PC-9 (cell line): ENCODE measurements at regions not wholly inside any gene's neighbourhood (a gene's known extent, or its start where the extent isn't known, plus 50 kb on each side); places are given as distances from the start of the nearest gene placed in this dataset.

ENCODE experiments used
- BruUV-seq: library from RNA; stranded (reverse); fragments of 400-500 nt; replicated peaks from 2 replicates; lab custom pipeline; 2021; lab: Mats Ljungman, UMichigan
- CTCF ChIA-PET: fragments of 300-600 bp; sonication (Branson Sonifier 250); formaldehyde crosslinking; loops from one replicate; lab custom pipeline; 2022; ENCODE audit warnings: antibody characterized with exemption; lab: Charles Lee
- POLR2A ChIA-PET: fragments of 300-600 bp; sonication (Branson Sonifier 250); formaldehyde crosslinking; loops from one replicate; lab custom pipeline; 2022; ENCODE audit warnings: antibody characterized with exemption; ENCODE audit not compliant: unreplicated experiment; lab: Charles Lee
- DNase-seq, 2 experiments: peaks; one replicate each; pipeline versions ENCODE4 v3.0.0 to v3.0.0-alpha.2; 2015 to 2022; ENCODE audit warnings: mixed read lengths in 1 of 2
- H2AFZ ChIP-seq: fragments of 200-600 bp; sonication (generic); 2 replicates; pipeline ENCODE4 v1.8.1; 2017; ENCODE audit warnings: antibody characterized with exemption
- H3F3A ChIP-seq: fragments of 200-600 bp; sonication (generic); 2 replicates; pipeline ENCODE4 v1.8.1; 2017; ENCODE audit warnings: antibody characterized with exemption, mild to moderate bottlenecking, low read depth; ENCODE audit not compliant: insufficient read depth
- H3K27ac ChIP-seq: fragments of 200-600 bp; sonication (generic); 2 replicates; pipeline ENCODE4 v1.6.1; 2016; ENCODE audit warnings: mixed run types
- H3K27me3 ChIP-seq: fragments of 200-600 bp; sonication (generic); 2 replicates; pipeline ENCODE4 v1.6.1; 2016; ENCODE audit warnings: low read depth, mixed run types; ENCODE audit not compliant: insufficient read depth
- H3K36me3 ChIP-seq: fragments of 200-600 bp; sonication (generic); 2 replicates; pipeline ENCODE4 v1.6.1; 2016; ENCODE audit warnings: low read depth, mixed run types
- H3K4me1 ChIP-seq: fragments of 200-600 bp; sonication (generic); replicated peaks from 2 replicates; pipeline ENCODE4 v1.6.1; 2016; ENCODE audit warnings: mixed run types; ENCODE audit not compliant: insufficient read depth
- H3K4me2 ChIP-seq: fragments of 200-600 bp; sonication (generic); 2 replicates; pipeline ENCODE4 v1.6.1; 2017; ENCODE audit warnings: mixed run types
- H3K4me3 ChIP-seq: fragments of 200-600 bp; sonication (generic); 2 replicates; pipeline ENCODE4 v1.6.1; 2016; ENCODE audit warnings: mixed run types
- H3K79me2 ChIP-seq: fragments of 200-600 bp; sonication (generic); 2 replicates; pipeline ENCODE4 v1.6.1; 2017; ENCODE audit warnings: low read depth, mixed run types
- H3K9me2 ChIP-seq: fragments of 200-600 bp; sonication (generic); 2 replicates; pipeline ENCODE4 v1.8.1; 2017; ENCODE audit warnings: mild to moderate bottlenecking; ENCODE audit not compliant: insufficient read depth
- H3K9me3 ChIP-seq: fragments of 200-600 bp; sonication (generic); 2 replicates; pipeline ENCODE4 v1.8.1; 2016; ENCODE audit warnings: low read depth; ENCODE audit not compliant: insufficient read depth
- H4K20me1 ChIP-seq: fragments of 200-600 bp; sonication (generic); 2 replicates; pipeline ENCODE4 v1.8.1; 2017; ENCODE audit not compliant: insufficient read depth
- CTCF ChIP-seq: fragments of 200-600 bp; sonication (generic); conservative IDR thresholded peaks from 2 replicates; pipeline ENCODE4 v1.6.1; 2017; ENCODE audit warnings: mixed run types, antibody characterized with exemption, mild to moderate bottlenecking, moderate library complexity
- EZH2 ChIP-seq: fragments of 200-600 bp; sonication (generic); IDR thresholded peaks from 2 replicates; pipeline ENCODE4 v1.8.0; 2017; ENCODE audit warnings: antibody characterized with exemption, low read depth
- intact Hi-C: fragments of 100-400 bp; cut with micrococcal nuclease; formaldehyde crosslinking; loops from one replicate; pipeline ENCODE4 v1.10.0; 2022; ENCODE audit not compliant: unreplicated experiment

DNA sequence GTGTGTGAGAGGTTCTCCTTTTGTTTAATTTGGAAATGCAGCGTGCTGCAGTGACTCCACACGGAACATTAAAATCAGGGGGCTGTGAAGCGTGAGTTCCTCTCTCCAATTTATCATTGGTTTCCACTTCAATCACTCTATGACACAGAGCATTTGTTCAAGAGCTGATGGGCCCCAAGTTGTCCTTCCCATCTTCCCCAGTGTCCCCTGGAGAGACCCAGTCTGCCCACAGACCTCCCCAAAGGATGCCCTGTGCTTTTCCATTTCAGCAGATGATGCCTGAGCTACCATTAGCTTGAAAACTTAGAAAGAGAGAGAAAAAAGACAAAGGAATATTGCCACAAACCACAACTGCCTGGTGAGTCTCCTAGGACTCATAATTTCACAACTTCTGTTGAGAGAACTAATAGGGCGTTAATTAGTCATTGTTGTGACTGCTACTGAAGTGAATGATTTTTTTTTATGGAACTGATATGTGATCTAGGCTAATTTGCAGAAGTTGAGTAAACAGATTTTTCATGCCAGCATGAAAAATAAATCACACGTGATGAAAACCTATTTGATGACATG lies 772.7 kb downstream of the SEMA5A start:
- intact Hi-C loops = no loop called here

DNA sequence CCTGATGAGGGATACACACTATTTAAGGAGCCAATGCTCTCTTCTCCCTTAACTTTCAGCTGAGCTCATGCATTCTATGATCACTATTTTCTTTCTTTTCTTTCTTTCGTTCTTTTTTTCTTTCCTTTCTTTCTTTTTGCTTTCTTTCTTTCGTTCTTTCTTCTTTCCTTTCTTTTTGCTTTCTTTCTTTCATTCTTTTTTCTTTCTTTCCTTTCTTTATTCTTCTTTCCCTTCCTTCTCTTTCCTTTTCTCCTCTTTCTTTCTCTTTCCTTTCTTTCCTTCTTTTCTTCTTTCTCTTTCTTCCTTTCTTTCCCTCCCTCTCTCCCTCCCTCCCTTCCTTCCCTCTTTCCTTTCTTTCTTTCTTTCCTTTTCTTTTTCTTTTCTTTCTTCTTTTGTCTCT lies 761.2 kb downstream of the SEMA5A start:
- H3K79me2 ChIP-seq = no peaks in the 10 kb centered on the region
- no peak overlapping the region for H2AFZ ChIP-seq
- no peak for TF ChIP-seq EZH2
- no peak overlapping the region for H3K27ac ChIP-seq
- H3K9me3 ChIP-seq = no peaks in the 10 kb centered on the region
- DNase-seq = no peak
- H3K36me3 ChIP-seq = no peaks in the 10 kb centered on the region
- intact Hi-C loops = no loop called here
- H3F3A ChIP-seq = no peaks in the 10 kb centered on the region
- ChIA-PET POLR2A (no interaction called here), CTCF (no interaction called here)
- H3K4me2 ChIP-seq = no peak overlapping the region
- no peaks in the 10 kb centered on the region for H3K4me1 ChIP-seq
- no peak overlapping the region for H3K4me3 ChIP-seq
- BruUV-seq = no TSS peak
- H4K20me1 ChIP-seq = no peaks in the 10 kb centered on the region
- H3K9me2 ChIP-seq = no peaks in the 10 kb centered on the region
- H3K27me3 ChIP-seq = 0 out of 2 replicates have a peak, but pooled peaks cover 11% of the 10 kb centered on the region

More for the DNA sequence above, 772.7 kb downstream of the SEMA5A start:
- CTCF ChIA-PET = no interaction called here
- no peak overlapping the region for H2AFZ ChIP-seq
- no peaks in the 10 kb centered on the region for H3K27me3 ChIP-seq
- H3K4me3 ChIP-seq = no peak overlapping the region
- TF ChIP-seq CTCF = no peak
- TF ChIP-seq EZH2 = no peak
- no peaks in the 10 kb centered on the region for H3K9me2 ChIP-seq
- no peaks in the 10 kb centered on the region for H3K9me3 ChIP-seq
- H3K36me3 ChIP-seq = no peaks in the 10 kb centered on the region
- POLR2A ChIA-PET = no interaction called here
- H3K27ac ChIP-seq = no peak overlapping the region
- no peak overlapping the region for H3K4me2 ChIP-seq
- no TSS peak for BruUV-seq
- H3K79me2 ChIP-seq = no peaks in the 10 kb centered on the region
- H3K4me1 ChIP-seq = no peaks in the 10 kb centered on the region; the same call in 1 of the 2 replicates
- H4K20me1 ChIP-seq = no peaks in the 10 kb centered on the region
- DNase-seq = no peak
- no peaks in the 10 kb centered on the region for H3F3A ChIP-seq

GRCh38 chr5:8788246-8788645 lies 757.6 kb downstream of the SEMA5A start:
- BruUV-seq = no TSS peak
- Histone ChIP-seq H2AFZ (no peak overlapping the region), H3K27me3 (0 out of 2 replicates have a peak, but pooled peaks cover 11% of the 10 kb centered on the region), H4K20me1 (no peaks in the 10 kb centered on the region), H3K4me3 (no peak overlapping the region), H3K79me2 (no peaks in the 10 kb centered on the region), H3F3A (no peaks in the 10 kb centered on the region), H3K27ac (no peak overlapping the region), H3K4me2 (no peak overlapping the region), H3K9me3 (0 out of 2 replicates have a peak, but pooled peaks cover 3% of the 10 kb centered on the region), H3K36me3 (no peaks in the 10 kb centered on the region), H3K9me2 (peaks cover 4% of the 10 kb centered on the region; the same call in 1 of the 2 replicates), H3K4me1 (no peaks in the 10 kb centered on the region)
- DNase-seq = no peak
- no peak for TF ChIP-seq CTCF
- no peak for TF ChIP-seq EZH2
- ChIA-PET CTCF (no interaction called here), POLR2A (no interaction called here)
- intact Hi-C loops = no loop called here

DNA sequence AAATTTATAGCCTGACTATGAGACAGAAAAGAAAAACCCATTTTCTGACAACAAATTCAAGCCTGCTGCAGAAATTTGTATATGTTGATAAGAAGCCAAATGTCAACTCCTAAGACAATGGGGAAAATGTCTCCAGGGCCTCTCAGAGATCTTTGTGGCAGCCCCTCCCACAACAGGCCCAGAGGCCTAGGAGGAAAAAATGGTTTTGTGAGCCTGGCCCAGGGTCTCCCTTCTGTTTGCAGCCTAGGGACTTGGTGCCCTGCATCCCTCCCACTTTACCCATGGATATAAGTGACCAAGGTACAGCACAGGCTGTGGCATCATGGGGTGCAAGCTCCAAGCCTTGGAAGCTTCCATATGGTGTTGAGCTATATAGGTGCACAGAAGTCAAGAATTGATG lies 740.2 kb downstream of the SEMA5A start:
- Histone ChIP-seq H3K27ac (no peak overlapping the region), H3K4me3 (no peak overlapping the region), H3K4me2 (no peak overlapping the region), H3K27me3 (no peaks in the 10 kb centered on the region), H3K79me2 (no peaks in the 10 kb centered on the region), H3K9me2 (no peaks in the 10 kb centered on the region), H4K20me1 (no peaks in the 10 kb centered on the region), H3K36me3 (no peaks in the 10 kb centered on the region), H3K4me1 (no peaks in the 10 kb centered on the region), H3F3A (no peaks in the 10 kb centered on the region), H2AFZ (no peak overlapping the region), H3K9me3 (peaks cover 17% of the 10 kb centered on the region; the same call in 1 of the 2 replicates)
- CTCF ChIA-PET = no interaction called here
- intact Hi-C loops = no loop called here
- no TSS peak for BruUV-seq
- TF ChIP-seq CTCF (no peak), EZH2 (no peak)
- no peak for DNase-seq
- POLR2A ChIA-PET = no interaction called here
